Gastrocnemius medialis (tissue), 4 donors: ENCODE measurements at regions not wholly inside any gene's neighbourhood (a gene's known extent, or its start where the extent isn't known, plus 50 kb on each side); places are given as distances from the start of the nearest gene placed in this dataset.

ENCODE experiments used
- ATAC-seq, 2 donors: fragments of 150-250 bp; one replicate each; pipeline ENCODE4 v1.9.1; 2016
- DNase-seq, 2 donors: peaks; one replicate each; pipeline ENCODE4 v3.0.0-alpha.2; 2019
- H3K27ac ChIP-seq, 4 donors: fragments of 200-600 bp; sonication (generic); 1 replicate in 1 of 4; 2 replicates in 3 of 4; pipeline ENCODE4 v1.5.1; 2016 to 2018; ENCODE audit warnings: mild to moderate bottlenecking in 2 of 4, moderate library complexity in 1 of 4
- H3K27me3 ChIP-seq, 3 donors: fragments of 200-600 bp; sonication (generic) in 2 of 3; 1 replicate in 1 of 3; 2 replicates in 2 of 3; pipeline versions ENCODE4 v1.5.1 to v1.6.0; 2016 to 2019; ENCODE audit warnings: mild to moderate bottlenecking in 1 of 3, moderate library complexity in 1 of 3
- H3K36me3 ChIP-seq, 2 donors: fragments of 200-600 bp; sonication (generic) in 1 of 2; one replicate each; pipeline ENCODE4 v1.5.1; 2017 to 2018
- H3K4me1 ChIP-seq, 2 donors: fragments of 200-600 bp; sonication (generic) in 1 of 2; one replicate each; pipeline ENCODE4 v1.5.1; 2016 to 2017; ENCODE audit warnings: mild to moderate bottlenecking in 2 of 2
- H3K4me3 ChIP-seq, 4 donors: fragments of 200-600 bp; sonication (generic) in 3 of 4; 1 replicate in 1 of 4; 2 replicates in 3 of 4; pipeline ENCODE4 v1.5.1; 2016 to 2019; ENCODE audit warnings: mild to moderate bottlenecking in 2 of 4
- H3K9me3 ChIP-seq, 3 donors: fragments of 200-600 bp; sonication (generic) in 2 of 3; 1 replicate in 1 of 3; 2 replicates in 2 of 3; pipeline ENCODE4 v1.5.1; 2016 to 2019
- CTCF ChIP-seq, 5 experiments: fragments of 450-650 bp in 3 of 5; fragments of 200-600 bp in 2 of 5; sonication (generic) in 2 of 5; IDR thresholded peaks in 4 of 5; conservative IDR thresholded peaks in 1 of 5; 1 replicate in 4 of 5; 2 replicates in 1 of 5; pipeline ENCODE4 v1.5.1; 2016 to 2019; ENCODE audit warnings: antibody characterized with exemption in 5 of 5, mild to moderate bottlenecking in 3 of 5, moderate library complexity in 3 of 5
- POLR2A ChIP-seq, 2 donors: fragments of 450-650 bp; IDR thresholded peaks; one replicate each; pipeline ENCODE4 v1.6.1; 2017; ENCODE audit warnings: antibody characterized with exemption in 2 of 2, mild to moderate bottlenecking in 2 of 2, moderate library complexity in 2 of 2
- in situ Hi-C, 4 donors: fragments of 200-750 bp; cut with MboI; loops; one replicate each; pipeline versions ENCODE4 v1.15.0 to v1.8.0; 2017; ENCODE audit warnings: low sequenced_read_pairs in 4 of 4
- intact Hi-C: fragments of 100-400 bp; cut with DNase I; formaldehyde crosslinking; loops from one replicate; pipeline ENCODE4 v1.15.1; 2023; ENCODE audit warnings: low total_unique reads

GRCh38 chr11:112369374-112369773 lies 108.7 kb upstream of the PLET1 start:
- in situ Hi-C loops, result no loop called here
- Histone ChIP-seq H3K36me3 (no peaks in the 10 kb centered on the region), H3K4me1 (no peaks in the 10 kb centered on the region), H3K27me3 (no peaks in the 10 kb centered on the region), H3K9me3 (no peaks in the 10 kb centered on the region), H3K4me3 (no peak overlapping the region), H3K27ac (no peak overlapping the region)
- intact Hi-C loops, result no loop called here
- no peak for TF ChIP-seq CTCF (IDR thresholded peaks at IDR 0.05 in 4 of 5, conservative IDR thresholded peaks at IDR 0.05 in 1 of 5)
- ATAC-seq (no peak), DNase-seq (no peak)

GRCh38 chr11:112369916-112370315 lies 109.3 kb upstream of the PLET1 start:
- intact Hi-C loops, result no loop called here
- no peak overlapping the region for H3K27ac ChIP-seq
- no peak for DNase-seq

GRCh38 chr11:112374486-112375140 lies 114.0 kb upstream of the PLET1 start:
- H3K4me3 ChIP-seq, result no peak overlapping the region
- ATAC-seq (no peak), DNase-seq (no peak)
- no peak overlapping the region for H3K27ac ChIP-seq
- H3K4me1 ChIP-seq, result no peaks in the 10 kb centered on the region
- H3K9me3 ChIP-seq, result no peaks in the 10 kb centered on the region
- H3K36me3 ChIP-seq, result no peaks in the 10 kb centered on the region
- no peaks in the 10 kb centered on the region for H3K27me3 ChIP-seq
- intact Hi-C loops (no loop called here), in situ Hi-C loops (no loop called here)
- no peak for TF ChIP-seq CTCF (IDR thresholded peaks at IDR 0.05 in 4 of 5, conservative IDR thresholded peaks at IDR 0.05 in 1 of 5)
- no peak for TF ChIP-seq POLR2A (IDR thresholded peaks at IDR 0.05)

More at GRCh38 chr11:112369916-112370315, 109.3 kb upstream of the PLET1 start:
- H3K9me3 ChIP-seq, result no peaks in the 10 kb centered on the region
- TF ChIP-seq CTCF (IDR thresholded peaks at IDR 0.05 in 4 of 5, conservative IDR thresholded peaks at IDR 0.05 in 1 of 5), result no peak
- no peak for TF ChIP-seq POLR2A (IDR thresholded peaks at IDR 0.05)
- no peak for ATAC-seq
- no peak overlapping the region for H3K4me3 ChIP-seq
- no peaks in the 10 kb centered on the region for H3K4me1 ChIP-seq
- no peaks in the 10 kb centered on the region for H3K36me3 ChIP-seq
- no peaks in the 10 kb centered on the region for H3K27me3 ChIP-seq
- in situ Hi-C loops, result no loop called here

- Histone ChIP-seq H3K4me3 (no peak overlapping the region), H3K27ac (no peak overlapping the region), H3K4me1 (no peaks in the 10 kb centered on the region), H3K9me3 (no peaks in the 10 kb centered on the region), H3K27me3 (no peaks in the 10 kb centered on the region), H3K36me3 (no peaks in the 10 kb centered on the region)
- intact Hi-C loops (no loop called here), in situ Hi-C loops (no loop called here)
- ATAC-seq, result peak in 1 of 2 donors; percentile 77
- TF ChIP-seq POLR2A (IDR thresholded peaks at IDR 0.05) (no peak), CTCF (IDR thresholded peaks at IDR 0.05 in 4 of 5, conservative IDR thresholded peaks at IDR 0.05 in 1 of 5) (no peak)
- no peak for DNase-seq
Observed at GRCh38 chr11:112377946-112378345, 117.3 kb upstream of the PLET1 start.

- H3K9me3 ChIP-seq, result no peaks in the 10 kb centered on the region
- H3K27me3 ChIP-seq, result no peaks in the 10 kb centered on the region
- TF ChIP-seq POLR2A (IDR thresholded peaks at IDR 0.05) (no peak), CTCF (IDR thresholded peaks at IDR 0.05 in 4 of 5, conservative IDR thresholded peaks at IDR 0.05 in 1 of 5) (no peak)
- ATAC-seq (no peak), DNase-seq (no peak)
- no peak overlapping the region for H3K27ac ChIP-seq
- H3K4me3 ChIP-seq, result no peak overlapping the region
- no peaks in the 10 kb centered on the region for H3K36me3 ChIP-seq
- H3K4me1 ChIP-seq, result no peaks in the 10 kb centered on the region
- intact Hi-C loops (no loop called here), in situ Hi-C loops (no loop called here)
Observed at GRCh38 chr11:112380464-112380863, 119.8 kb upstream of the PLET1 start.
